Heart left ventricle (tissue), 13 donors: ENCODE measurements at regions not wholly inside any gene's neighbourhood (a gene's known extent, or its start where the extent isn't known, plus 50 kb on each side); places are given as distances from the start of the nearest gene placed in this dataset.

ENCODE experiments used
- CTCF ChIP-seq, 12 donors: fragments of 200-600 bp; sonication (generic) in 4 of 12; IDR thresholded peaks; one replicate each; pipeline versions ENCODE4 v1.5.0 to v1.8.0; 2018 to 2022; ENCODE audit warnings: antibody characterized with exemption in 12 of 12, mild to moderate bottlenecking in 5 of 12
- POLR2A ChIP-seq, 2 donors: fragments of 450-650 bp; IDR thresholded peaks; one replicate each; pipeline ENCODE4 v1.6.1; 2017; ENCODE audit warnings: antibody characterized with exemption in 2 of 2, mild to moderate bottlenecking in 2 of 2, moderate library complexity in 2 of 2
- donor health status: ischemic (EF 13 %, LVEDD 7.1; RV severe dilation, severe dysfunction).
- donor health status: DM: no; HTN: yes; CAD: no.
- donor health status: DM: no; HTN: no; CAD: no.
- donor health status: ischemic (EF 25% LVEDD 6.9; RV normal size, moderate dysfunction).
- donor health status: ischemic (EF 25% LVEDD 5.7; RV mildly dilated, moderate dysfunction).
- donor health status: ischemic (EF 35%, LVEDD 5.7; RV mildly dilated, moderate dysfunction).
- donor health status: nonischemic (EF 11% LVEDD 7.7; RV severe dilation, severe dysfunction).
- donor health status: DM: yes; HTN: yes; CAD: no.
- donor health status: PGD.
- donor health status: ischemic (EF 29% LVEDD 5.4; RV normal size, mild dysfunction).
- donor health status: nonischemic (EF 23%, LVEDD 6.1; RV moderate dilation, normal function).

DNA sequence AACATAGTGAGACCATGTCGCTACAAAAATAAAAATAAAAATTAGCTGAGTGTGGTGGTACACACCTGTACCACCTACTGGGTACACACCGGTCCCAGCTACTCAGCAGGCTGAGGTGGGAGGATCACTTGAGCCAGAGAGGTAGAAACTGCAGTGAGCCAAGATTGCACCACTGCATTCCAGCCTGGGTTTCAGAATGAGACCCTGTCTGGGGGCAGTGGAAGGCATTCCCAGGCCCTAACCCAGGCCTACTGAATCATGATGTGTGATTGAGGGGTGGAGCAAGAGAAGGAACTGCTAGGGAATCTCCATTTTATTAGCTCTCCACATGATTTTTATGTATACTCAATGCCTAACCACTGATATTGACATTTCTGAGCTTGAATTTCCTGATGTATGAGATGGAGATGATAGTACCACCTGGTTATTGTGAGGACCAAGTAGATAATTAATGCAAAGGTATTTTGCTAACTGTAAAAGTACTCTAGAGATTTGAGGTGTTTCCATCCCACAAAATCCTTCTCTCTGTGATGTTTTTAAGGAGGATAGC is 169.5 kb upstream of the UMPS start:
- no peak for TF ChIP-seq CTCF (IDR thresholded peaks at IDR 0.05)
- TF ChIP-seq POLR2A (IDR thresholded peaks at IDR 0.05), result no peak
